Neural progenitor cell (in vitro differentiated cells): ENCODE measurements at regions not wholly inside any gene's neighbourhood (a gene's known extent, or its start where the extent isn't known, plus 50 kb on each side); places are given as distances from the start of the nearest gene placed in this dataset.

Experiments used
- CTCF ChIP-seq: fragments of 200-600 bp; sonication (generic); IDR thresholded peaks from 2 replicates; pipeline ENCODE4 v1.5.1; 2017; ENCODE audit warnings: antibody characterized with exemption, mild to moderate bottlenecking
- EZH2 ChIP-seq: fragments of 200-600 bp; sonication (generic); IDR thresholded peaks from 2 replicates; pipeline ENCODE4 v1.6.1; 2017; ENCODE audit warnings: antibody characterized with exemption, mild to moderate bottlenecking, moderate library complexity
- EZH2phosphoT487 ChIP-seq: fragments of 200-600 bp; sonication (generic); IDR thresholded peaks from 2 replicates; pipeline ENCODE4 v1.6.1; 2017; ENCODE audit warnings: antibody characterized with exemption

GRCh38 chr2:190149200-190149599, 86.7 kb upstream of the MSTN start:
- TF ChIP-seq CTCF (no peak), EZH2 (no peak), EZH2phosphoT487 (no peak)
